Glutamatergic neuron (in vitro differentiated cells): ENCODE measurements at regions not wholly inside any gene's neighbourhood (a gene's known extent, or its start where the extent isn't known, plus 50 kb on each side); places are given as distances from the start of the nearest gene placed in this dataset.
"Not testable (repeated sequence)": the region's sequence is repeated elsewhere in the genome, so short reads cannot be mapped to it uniquely, and the experiment has no call there.

Experiments used
- DNase-seq: peaks from one replicate; pipeline ENCODE4 v3.0.0; 2022
- H3K27ac Mint-ChIP-seq: one replicate; pipeline ENCODE4 v1.8.0; 2020; ENCODE audit warnings: mild to moderate bottlenecking, mixed read lengths, inconsistent platforms; ENCODE audit not compliant: unreplicated experiment
- H3K27me3 Mint-ChIP-seq: one replicate; pipeline ENCODE4 v1.8.0; 2020; ENCODE audit warnings: mild to moderate bottlenecking, moderate library complexity, mixed read lengths, inconsistent platforms; ENCODE audit not compliant: unreplicated experiment
- H3K36me3 Mint-ChIP-seq: one replicate; pipeline ENCODE4 v1.8.0; 2020; ENCODE audit warnings: mild to moderate bottlenecking, mixed read lengths, inconsistent platforms; ENCODE audit not compliant: unreplicated experiment
- H3K4me1 Mint-ChIP-seq: one replicate; pipeline ENCODE4 v1.8.0; 2020; ENCODE audit warnings: mild to moderate bottlenecking, low read depth, mixed read lengths, inconsistent platforms; ENCODE audit not compliant: unreplicated experiment
- H3K4me3 Mint-ChIP-seq: one replicate; pipeline ENCODE4 v1.8.0; 2020; ENCODE audit warnings: mild to moderate bottlenecking, mixed read lengths, inconsistent platforms; ENCODE audit not compliant: unreplicated experiment
- H3K9me3 Mint-ChIP-seq: one replicate; pipeline ENCODE4 v1.8.0; 2020; ENCODE audit warnings: mild to moderate bottlenecking, moderate library complexity, mixed read lengths, inconsistent platforms; ENCODE audit not compliant: unreplicated experiment
- TF ChIP-seq, protein P1 (sequence below): fragments of 200-600 bp; sonication (generic); IDR thresholded peaks from one replicate; pipeline ENCODE4 v1.5.0; 2021; ENCODE audit not compliant: partially characterized antibody, unreplicated experiment

DNA sequence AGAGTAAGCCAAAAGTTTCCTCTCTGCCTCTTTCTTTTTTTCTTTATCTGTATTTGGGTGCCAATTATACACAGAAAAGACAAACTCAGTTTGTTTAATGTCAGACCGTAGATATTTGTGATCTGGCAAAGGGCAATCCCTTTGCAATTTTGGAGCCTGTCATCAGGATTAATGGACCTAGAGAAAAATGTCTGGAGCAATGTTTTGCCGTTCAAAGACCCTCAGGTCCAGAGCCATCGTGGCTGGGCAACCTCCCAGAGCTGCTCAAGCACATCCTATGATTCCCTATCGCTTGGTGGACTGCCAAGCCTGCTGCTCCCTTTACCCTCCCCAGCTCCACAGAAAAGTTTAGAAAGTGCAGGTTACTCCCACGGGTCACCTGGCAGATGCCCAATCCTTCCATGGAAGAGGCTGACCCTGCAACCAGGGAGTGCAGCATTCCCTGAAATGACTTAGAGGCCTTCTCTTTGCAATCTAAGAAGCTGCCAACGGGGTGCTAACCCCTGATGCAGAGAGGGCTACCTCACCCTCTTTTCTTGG lies 112.5 kb upstream of the NGF start:
- Mint-ChIP-seq H3K27ac (no peak overlapping the region), H3K4me1 (peaks cover 5% of the 10 kb centered on the region), H3K4me3 (no peak overlapping the region), H3K9me3 (peaks cover 6% of the 10 kb centered on the region), H3K36me3 (no peaks in the 10 kb centered on the region), H3K27me3 (no peaks in the 10 kb centered on the region)
- DNase-seq: no peak
- TF ChIP-seq, protein P1, sequence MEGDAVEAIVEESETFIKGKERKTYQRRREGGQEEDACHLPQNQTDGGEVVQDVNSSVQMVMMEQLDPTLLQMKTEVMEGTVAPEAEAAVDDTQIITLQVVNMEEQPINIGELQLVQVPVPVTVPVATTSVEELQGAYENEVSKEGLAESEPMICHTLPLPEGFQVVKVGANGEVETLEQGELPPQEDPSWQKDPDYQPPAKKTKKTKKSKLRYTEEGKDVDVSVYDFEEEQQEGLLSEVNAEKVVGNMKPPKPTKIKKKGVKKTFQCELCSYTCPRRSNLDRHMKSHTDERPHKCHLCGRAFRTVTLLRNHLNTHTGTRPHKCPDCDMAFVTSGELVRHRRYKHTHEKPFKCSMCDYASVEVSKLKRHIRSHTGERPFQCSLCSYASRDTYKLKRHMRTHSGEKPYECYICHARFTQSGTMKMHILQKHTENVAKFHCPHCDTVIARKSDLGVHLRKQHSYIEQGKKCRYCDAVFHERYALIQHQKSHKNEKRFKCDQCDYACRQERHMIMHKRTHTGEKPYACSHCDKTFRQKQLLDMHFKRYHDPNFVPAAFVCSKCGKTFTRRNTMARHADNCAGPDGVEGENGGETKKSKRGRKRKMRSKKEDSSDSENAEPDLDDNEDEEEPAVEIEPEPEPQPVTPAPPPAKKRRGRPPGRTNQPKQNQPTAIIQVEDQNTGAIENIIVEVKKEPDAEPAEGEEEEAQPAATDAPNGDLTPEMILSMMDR: no peak

DNA sequence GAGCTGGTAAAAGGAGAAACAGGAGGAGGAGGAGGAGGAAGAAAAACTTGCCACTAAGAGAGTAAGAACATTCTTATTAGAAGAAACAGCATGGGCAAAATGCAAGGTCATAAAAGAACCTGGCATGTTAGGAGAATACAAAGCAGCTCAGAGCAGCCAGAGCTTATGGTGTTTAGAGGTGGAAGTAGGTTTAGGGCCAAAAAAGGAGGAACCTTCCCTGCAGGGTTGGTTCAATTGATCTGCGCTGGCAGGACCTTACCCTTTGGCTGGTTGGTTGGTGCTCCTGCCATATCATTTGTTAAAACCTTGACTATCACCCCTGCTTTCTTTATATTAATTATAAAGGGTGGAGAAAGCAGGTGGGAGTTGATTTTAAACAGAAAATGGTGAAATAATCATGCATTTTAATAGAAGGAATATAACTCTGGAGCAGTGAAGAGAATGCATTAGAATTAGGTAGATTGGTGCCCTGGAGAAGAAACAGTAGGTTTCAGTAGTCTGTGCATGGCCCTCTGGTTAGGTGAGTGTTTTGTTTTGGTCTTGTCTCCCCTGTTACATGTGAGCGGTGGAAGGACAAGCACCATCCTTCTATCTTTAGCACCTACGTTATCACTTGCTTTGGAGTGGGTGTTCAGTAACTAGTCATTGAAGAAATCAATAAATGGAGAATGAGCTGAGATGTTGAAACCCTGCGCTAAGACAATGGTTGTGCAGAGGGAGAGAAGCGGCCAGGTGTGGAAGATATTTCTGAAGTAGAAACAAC lies 110.4 kb upstream of the NGF start:
- Mint-ChIP-seq H3K27ac (no peak overlapping the region), H3K36me3 (no peaks in the 10 kb centered on the region), H3K27me3 (no peaks in the 10 kb centered on the region), H3K9me3 (peaks cover 5% of the 10 kb centered on the region), H3K4me3 (no peak overlapping the region), H3K4me1 (no peaks in the 10 kb centered on the region)
- TF ChIP-seq, protein P1: no peak
- no peak for DNase-seq

DNA sequence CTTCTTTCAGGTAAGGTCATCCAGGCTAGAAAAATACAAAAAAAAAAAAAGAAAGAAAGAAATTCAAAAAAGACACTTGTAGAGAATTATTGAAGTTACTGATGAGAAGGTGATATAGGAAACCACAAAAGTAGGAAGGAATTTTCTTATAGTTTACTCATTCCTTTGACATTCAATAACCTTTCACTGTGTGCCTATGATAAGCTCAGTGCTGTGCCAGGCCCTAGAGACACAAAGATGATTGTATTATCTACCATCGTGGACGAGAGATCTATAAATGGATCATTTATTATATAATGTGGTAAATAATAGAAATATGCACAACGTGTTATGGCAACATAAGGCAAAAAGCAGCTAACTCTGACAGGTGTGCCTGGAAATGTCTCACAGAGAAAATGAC lies 109.6 kb upstream of the NGF start:
- DNase-seq: no peak
- H3K27ac Mint-ChIP-seq: no peak overlapping the region
- no peaks in the 10 kb centered on the region for H3K27me3 Mint-ChIP-seq
- no peak overlapping the region for H3K4me3 Mint-ChIP-seq
- H3K36me3 Mint-ChIP-seq: no peaks in the 10 kb centered on the region
- H3K9me3 Mint-ChIP-seq: peaks cover 5% of the 10 kb centered on the region
- TF ChIP-seq, protein P1: no peak
- no peaks in the 10 kb centered on the region for H3K4me1 Mint-ChIP-seq

DNA sequence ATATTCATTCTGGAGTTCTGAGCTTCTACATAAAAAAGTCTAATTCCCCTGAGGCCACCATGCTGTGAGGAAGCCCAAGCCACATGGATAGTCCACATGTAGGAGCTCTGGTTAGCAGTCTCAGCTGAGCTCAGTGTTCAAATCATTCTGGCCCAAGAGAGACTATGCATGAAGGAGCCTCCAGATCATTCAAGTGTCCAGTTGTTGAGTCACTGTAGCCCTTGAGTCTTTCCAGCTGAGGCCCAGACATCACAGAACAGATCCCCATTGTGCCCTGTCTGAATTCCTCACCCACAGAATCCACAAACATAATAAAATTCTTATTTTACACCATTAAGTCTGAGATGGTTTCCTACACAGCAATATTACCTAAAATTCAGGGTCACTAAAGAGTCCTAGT lies 107.0 kb upstream of the NGF start:
- H3K27me3 Mint-ChIP-seq: no peaks in the 10 kb centered on the region
- H3K4me1 Mint-ChIP-seq: peaks cover 3% of the 10 kb centered on the region
- no peak for DNase-seq
- TF ChIP-seq, protein P1: no peak
- no peak overlapping the region for H3K4me3 Mint-ChIP-seq
- H3K36me3 Mint-ChIP-seq: no peaks in the 10 kb centered on the region
- H3K9me3 Mint-ChIP-seq: peaks cover 4% of the 10 kb centered on the region
- H3K27ac Mint-ChIP-seq: no peak overlapping the region

DNA sequence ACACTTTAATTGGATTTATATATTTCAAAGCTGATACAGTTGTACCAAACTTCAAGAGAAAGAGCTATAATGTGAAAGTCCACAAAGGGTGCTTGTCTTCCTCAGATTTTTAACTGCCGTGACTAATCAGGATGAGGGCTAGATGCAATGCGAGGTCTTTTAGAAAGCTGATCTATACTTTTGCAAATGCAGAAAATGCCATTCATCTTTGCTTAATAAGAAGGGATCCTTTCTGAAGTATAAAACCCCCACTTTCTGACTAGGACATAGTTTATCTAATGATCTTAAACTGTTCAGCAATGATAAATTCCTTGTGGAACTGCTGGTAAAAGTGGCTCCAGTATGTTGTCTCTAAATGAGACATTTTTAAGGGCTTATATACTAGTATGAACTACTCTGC lies 102.7 kb upstream of the NGF start:
- Mint-ChIP-seq H3K27ac (no peak overlapping the region), H3K27me3 (peaks cover 1% of the 10 kb centered on the region), H3K4me1 (peaks cover 3% of the 10 kb centered on the region), H3K4me3 (no peak overlapping the region), H3K9me3 (no peaks in the 10 kb centered on the region), H3K36me3 (no peaks in the 10 kb centered on the region)
- no peak for DNase-seq
- TF ChIP-seq, protein P1: no peak

DNA sequence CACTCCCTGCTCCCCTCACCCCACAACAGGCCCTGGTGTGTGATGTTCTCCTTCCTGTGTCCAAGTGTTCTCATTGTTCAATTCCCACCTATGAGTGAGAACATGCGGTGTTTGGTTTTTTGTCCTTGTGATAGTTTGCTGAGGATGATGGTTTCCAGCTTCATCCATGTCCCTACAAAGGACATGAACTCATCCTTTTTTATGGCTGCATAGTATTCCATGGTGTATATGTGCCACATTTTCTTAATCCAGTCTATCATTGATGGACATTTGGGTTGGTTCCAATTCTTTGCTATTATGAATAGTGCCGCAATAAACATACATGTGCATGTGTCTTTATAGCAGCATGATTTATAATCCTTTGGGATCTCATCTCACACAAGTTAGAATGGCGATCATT lies 101.5 kb upstream of the NGF start:
- H3K27ac Mint-ChIP-seq, H3K4me1 Mint-ChIP-seq, H3K27me3 Mint-ChIP-seq, DNase-seq, H3K36me3 Mint-ChIP-seq, H3K9me3 Mint-ChIP-seq, H3K4me3 Mint-ChIP-seq: not testable (repeated sequence)
